Activated CD4-positive, alpha-beta memory T cell treated with anti-CD3 and anti-CD28 coated beads, Interleukin-2, amount 10 ng/mL, durations not matched to agents 7 days and 5 days (primary cell): ENCODE measurements at regions not wholly inside any gene's neighbourhood (a gene's known extent, or its start where the extent isn't known, plus 50 kb on each side); places are given as distances from the start of the nearest gene placed in this dataset.

ENCODE experiments used
- CTCF ChIA-PET: fragments of 350-600 bp; sonication (Branson Sonifier 250); formaldehyde crosslinking; loops from one replicate; lab custom pipeline; 2021; ENCODE audit warnings: antibody characterized with exemption, inconsistent platforms; lab: Charles Lee
- POLR2A ChIA-PET: fragments of 350-600 bp; sonication (Branson Sonifier 250); formaldehyde crosslinking; loops from one replicate; lab custom pipeline; 2021; ENCODE audit warnings: antibody characterized with exemption; lab: Charles Lee
- DNase-seq: peaks from one replicate; pipeline ENCODE4 v3.0.0-alpha.2; 2020
- H3K27ac Mint-ChIP-seq: one replicate; pipeline ENCODE4 v1.8.0; 2021; ENCODE audit warnings: mild to moderate bottlenecking, mixed read lengths
- H3K27me3 Mint-ChIP-seq: one replicate; pipeline ENCODE4 v1.8.0; 2021; ENCODE audit warnings: mixed read lengths
- H3K36me3 Mint-ChIP-seq: one replicate; pipeline ENCODE4 v1.8.0; 2021; ENCODE audit warnings: low read depth, mixed read lengths
- H3K4me1 Mint-ChIP-seq: one replicate; pipeline ENCODE4 v1.8.0; 2021; ENCODE audit warnings: mixed read lengths
- H3K4me3 Mint-ChIP-seq: one replicate; pipeline ENCODE4 v1.8.0; 2021; ENCODE audit warnings: mild to moderate bottlenecking, mixed read lengths
- H3K9me3 Mint-ChIP-seq: one replicate; pipeline ENCODE4 v1.8.0; 2021; ENCODE audit warnings: mixed read lengths

GRCh38 chr17:79429864-79430494 lies 180.9 kb downstream of the RBFOX3 start:
- CTCF ChIA-PET, result no interaction called here
- no peaks in the 10 kb centered on the region for H3K9me3 Mint-ChIP-seq
- peaks cover under 1% of the 10 kb centered on the region for H3K27me3 Mint-ChIP-seq
- H3K4me1 Mint-ChIP-seq, result no peaks in the 10 kb centered on the region
- no peaks in the 10 kb centered on the region for H3K36me3 Mint-ChIP-seq
- no peak for DNase-seq
- POLR2A ChIA-PET, result no interaction called here
- no peak overlapping the region for H3K4me3 Mint-ChIP-seq
- H3K27ac Mint-ChIP-seq, result no peak overlapping the region

- no peaks in the 10 kb centered on the region for H3K9me3 Mint-ChIP-seq
- no peaks in the 10 kb centered on the region for H3K36me3 Mint-ChIP-seq
- no peaks in the 10 kb centered on the region for H3K4me1 Mint-ChIP-seq
- DNase-seq, result no peak
- no peaks in the 10 kb centered on the region for H3K27me3 Mint-ChIP-seq
- H3K4me3 Mint-ChIP-seq, result no peak overlapping the region
- CTCF ChIA-PET, result no interaction called here
- POLR2A ChIA-PET, result no interaction called here
- no peak overlapping the region for H3K27ac Mint-ChIP-seq
These were observed 181.9 kb downstream of the RBFOX3 start for GRCh38 chr17:79428988-79429387.

- POLR2A ChIA-PET, result no interaction called here
- CTCF ChIA-PET, result interaction anchor here (1.5 kb wide), 1 partner anchor 27 kb away, joined by 4 read pairs; no protein-coding TSS in a partner anchor
- Mint-ChIP-seq H3K27ac (no peak overlapping the region), H3K36me3 (no peaks in the 10 kb centered on the region), H3K9me3 (no peaks in the 10 kb centered on the region), H3K4me3 (no peak overlapping the region), H3K27me3 (no peaks in the 10 kb centered on the region), H3K4me1 (no peaks in the 10 kb centered on the region)
- DNase-seq, result no peak
These were observed 183.0 kb downstream of the RBFOX3 start for GRCh38 chr17:79427621-79428539.

- Mint-ChIP-seq H3K4me1 (no peaks in the 10 kb centered on the region), H3K36me3 (no peaks in the 10 kb centered on the region), H3K27me3 (no peaks in the 10 kb centered on the region), H3K27ac (no peak overlapping the region), H3K9me3 (no peaks in the 10 kb centered on the region), H3K4me3 (no peak overlapping the region)
- POLR2A ChIA-PET, result no interaction called here
- CTCF ChIA-PET, result no interaction called here
- DNase-seq, result no peak
These were observed 185.2 kb downstream of the RBFOX3 start for GRCh38 chr17:79425686-79426085.

GRCh38 chr17:79424471-79425185 lies 186.2 kb downstream of the RBFOX3 start:
- Mint-ChIP-seq H3K4me1 (no peaks in the 10 kb centered on the region), H3K27me3 (no peaks in the 10 kb centered on the region), H3K9me3 (no peaks in the 10 kb centered on the region), H3K4me3 (no peak overlapping the region), H3K36me3 (no peaks in the 10 kb centered on the region), H3K27ac (no peak overlapping the region)
- no peak for DNase-seq
- ChIA-PET POLR2A (no interaction called here), CTCF (no interaction called here)

GRCh38 chr17:79423811-79424465 lies 186.9 kb downstream of the RBFOX3 start:
- H3K4me3 Mint-ChIP-seq, result no peak overlapping the region
- no peak for DNase-seq
- CTCF ChIA-PET, result no interaction called here
- H3K27ac Mint-ChIP-seq, result no peak overlapping the region
- H3K9me3 Mint-ChIP-seq, result no peaks in the 10 kb centered on the region
- H3K4me1 Mint-ChIP-seq, result no peaks in the 10 kb centered on the region
- POLR2A ChIA-PET, result no interaction called here
- no peaks in the 10 kb centered on the region for H3K27me3 Mint-ChIP-seq
- no peaks in the 10 kb centered on the region for H3K36me3 Mint-ChIP-seq

GRCh38 chr17:79422236-79422635 lies 188.6 kb downstream of the RBFOX3 start:
- ChIA-PET POLR2A (no interaction called here), CTCF (no interaction called here)
- H3K9me3 Mint-ChIP-seq, result no peaks in the 10 kb centered on the region
- no peaks in the 10 kb centered on the region for H3K4me1 Mint-ChIP-seq
- no peaks in the 10 kb centered on the region for H3K36me3 Mint-ChIP-seq
- no peak overlapping the region for H3K27ac Mint-ChIP-seq
- DNase-seq, result no peak
- H3K27me3 Mint-ChIP-seq, result no peaks in the 10 kb centered on the region
- H3K4me3 Mint-ChIP-seq, result no peak overlapping the region

- ChIA-PET CTCF (no interaction called here), POLR2A (no interaction called here)
- Mint-ChIP-seq H3K27ac (no peak overlapping the region), H3K27me3 (no peaks in the 10 kb centered on the region), H3K36me3 (no peaks in the 10 kb centered on the region), H3K4me3 (no peak overlapping the region), H3K9me3 (no peaks in the 10 kb centered on the region), H3K4me1 (no peaks in the 10 kb centered on the region)
- no peak for DNase-seq
These were observed 190.3 kb downstream of the RBFOX3 start for GRCh38 chr17:79420318-79421243.

- no peak overlapping the region for H3K27ac Mint-ChIP-seq
- no peaks in the 10 kb centered on the region for H3K27me3 Mint-ChIP-seq
- no peaks in the 10 kb centered on the region for H3K9me3 Mint-ChIP-seq
- H3K4me3 Mint-ChIP-seq, result no peak overlapping the region
- no peaks in the 10 kb centered on the region for H3K4me1 Mint-ChIP-seq
- DNase-seq, result no peak
- ChIA-PET CTCF (no interaction called here), POLR2A (no interaction called here)
- no peaks in the 10 kb centered on the region for H3K36me3 Mint-ChIP-seq
These were observed 193.3 kb downstream of the RBFOX3 start for GRCh38 chr17:79417476-79417988.

GRCh38 chr17:79415909-79416308 lies 194.9 kb downstream of the RBFOX3 start:
- Mint-ChIP-seq H3K4me3 (no peak overlapping the region), H3K27ac (no peak overlapping the region), H3K36me3 (no peaks in the 10 kb centered on the region), H3K4me1 (no peaks in the 10 kb centered on the region), H3K9me3 (no peaks in the 10 kb centered on the region), H3K27me3 (no peaks in the 10 kb centered on the region)
- no peak for DNase-seq
- ChIA-PET CTCF (no interaction called here), POLR2A (no interaction called here)

- no peak for DNase-seq
- no peaks in the 10 kb centered on the region for H3K27me3 Mint-ChIP-seq
- no peak overlapping the region for H3K27ac Mint-ChIP-seq
- no peak overlapping the region for H3K4me3 Mint-ChIP-seq
- H3K9me3 Mint-ChIP-seq, result no peaks in the 10 kb centered on the region
- no peaks in the 10 kb centered on the region for H3K4me1 Mint-ChIP-seq
- H3K36me3 Mint-ChIP-seq, result no peaks in the 10 kb centered on the region
- CTCF ChIA-PET, result no interaction called here
- POLR2A ChIA-PET, result no interaction called here
These were observed 195.5 kb downstream of the RBFOX3 start for GRCh38 chr17:79415365-79415764.

- H3K9me3 Mint-ChIP-seq, result no peaks in the 10 kb centered on the region
- no peak overlapping the region for H3K4me3 Mint-ChIP-seq
- H3K4me1 Mint-ChIP-seq, result no peaks in the 10 kb centered on the region
- H3K27me3 Mint-ChIP-seq, result no peaks in the 10 kb centered on the region
- ChIA-PET POLR2A (no interaction called here), CTCF (interaction anchor here (0.7 kb wide), 1 partner anchor 14 kb away, joined by 3 read pairs; no protein-coding TSS in a partner anchor)
- H3K36me3 Mint-ChIP-seq, result no peaks in the 10 kb centered on the region
- H3K27ac Mint-ChIP-seq, result no peak overlapping the region
- DNase-seq, result no peak
These were observed 196.0 kb downstream of the RBFOX3 start for GRCh38 chr17:79414793-79415211.
